ENCODE measurements at regions not wholly inside any gene's neighbourhood (a gene's known extent, or its start where the extent isn't known, plus 50 kb on each side); places are given as distances from the start of the nearest gene placed in this dataset.

DNA sequence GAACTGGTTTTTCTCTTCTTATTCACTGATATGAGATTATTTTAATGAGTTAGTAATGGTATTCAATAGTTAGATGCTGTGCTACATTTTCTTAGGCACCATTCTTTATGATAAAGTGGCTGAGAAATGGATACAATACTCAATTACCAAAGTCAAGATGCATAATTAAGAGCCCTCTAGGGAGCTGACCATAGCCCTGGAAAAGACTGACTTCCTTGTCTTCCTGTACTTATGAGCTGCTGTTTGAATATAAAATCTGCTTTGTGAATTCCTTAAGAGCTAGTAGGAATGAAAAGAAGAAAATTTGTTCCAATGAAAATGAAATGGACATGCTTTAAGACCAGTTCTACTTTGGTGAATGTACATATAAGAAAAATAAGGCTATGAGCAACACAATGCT lies 452.3 kb downstream of the KCNA4 start:
- TF ChIP-seq CTCF (conservative IDR thresholded peaks at IDR 0.05; ENCODE audit: low read depth, low read length) = no peak
- H3K4me3 ChIP-seq (ENCODE audit: low read length) = no peak overlapping the region
- DNase-seq (ENCODE audit: low read depth) = no peak

- no peak overlapping the region for H3K4me3 ChIP-seq (ENCODE audit: low read length)
- DNase-seq (ENCODE audit: low read depth) = no peak
- no peak for TF ChIP-seq CTCF (conservative IDR thresholded peaks at IDR 0.05; ENCODE audit: low read depth, low read length)
Observed at GRCh38 chr11:29562183-29562582, 454.6 kb downstream of the KCNA4 start.

GRCh38 chr11:29553990-29554389 lies 462.8 kb downstream of the KCNA4 start:
- DNase-seq (ENCODE audit: low read depth) = no peak
- no peak for TF ChIP-seq CTCF (conservative IDR thresholded peaks at IDR 0.05; ENCODE audit: low read depth, low read length)
- H3K4me3 ChIP-seq (ENCODE audit: low read length) = no peak overlapping the region

DNA sequence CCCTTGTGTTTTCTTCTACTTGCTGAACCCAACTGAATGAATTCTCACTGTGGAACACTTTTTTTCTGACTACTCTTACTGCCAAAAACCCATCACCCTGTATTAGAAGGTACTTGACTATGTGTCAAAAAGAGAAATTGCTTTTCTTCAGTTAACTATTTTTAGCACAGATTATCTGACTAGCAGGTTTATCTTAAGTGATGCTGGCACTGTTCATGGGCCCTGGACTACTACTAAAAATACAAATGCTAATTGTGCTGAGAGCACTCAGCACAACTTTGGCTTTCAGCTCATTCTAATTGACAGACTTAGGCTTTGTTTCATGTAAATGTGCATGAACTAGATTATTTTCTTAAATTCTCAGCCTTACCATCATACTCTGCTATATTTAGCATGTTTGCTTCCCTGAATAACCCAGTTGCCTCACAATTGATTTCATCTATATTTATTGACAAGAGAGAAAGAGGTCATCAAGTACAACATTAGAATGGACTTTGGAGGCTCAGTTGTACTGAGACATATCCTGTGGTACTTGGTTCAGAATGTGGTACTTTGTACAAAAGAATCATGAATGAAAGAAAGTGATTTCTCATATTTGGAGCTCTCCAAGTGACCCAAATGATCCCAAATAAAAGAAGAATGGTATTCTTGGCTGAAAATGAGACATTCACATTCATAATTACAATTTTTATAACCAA lies 478.3 kb downstream of the KCNA4 start:
- TF ChIP-seq CTCF (conservative IDR thresholded peaks at IDR 0.05; ENCODE audit: low read depth, low read length) = no peak
- H3K4me3 ChIP-seq (ENCODE audit: low read length) = no peak overlapping the region
- DNase-seq (ENCODE audit: low read depth) = peak; percentile 73

DNA sequence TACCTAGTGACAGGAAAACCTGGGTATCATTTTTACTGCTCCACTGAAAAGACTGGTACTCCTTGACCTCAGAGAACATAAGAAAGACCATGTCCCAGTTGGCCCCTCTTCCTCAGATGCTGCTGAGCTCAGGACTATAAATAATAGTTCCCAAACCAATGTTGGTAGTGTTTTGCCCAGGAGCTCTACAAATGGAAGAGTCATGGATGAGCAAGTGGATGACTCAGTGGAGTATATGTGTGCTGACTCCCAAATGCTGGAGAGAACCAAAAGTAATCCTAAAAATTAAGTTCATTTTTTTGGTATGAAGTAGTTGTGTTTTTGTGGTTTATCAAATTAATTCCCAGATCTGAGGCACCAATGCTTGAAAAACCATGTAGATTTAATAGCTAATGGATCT lies 482.0 kb downstream of the KCNA4 start:
- TF ChIP-seq CTCF (conservative IDR thresholded peaks at IDR 0.05; ENCODE audit: low read depth, low read length) = no peak
- DNase-seq (ENCODE audit: low read depth) = no peak
- H3K4me3 ChIP-seq (ENCODE audit: low read length) = no peak overlapping the region

DNA sequence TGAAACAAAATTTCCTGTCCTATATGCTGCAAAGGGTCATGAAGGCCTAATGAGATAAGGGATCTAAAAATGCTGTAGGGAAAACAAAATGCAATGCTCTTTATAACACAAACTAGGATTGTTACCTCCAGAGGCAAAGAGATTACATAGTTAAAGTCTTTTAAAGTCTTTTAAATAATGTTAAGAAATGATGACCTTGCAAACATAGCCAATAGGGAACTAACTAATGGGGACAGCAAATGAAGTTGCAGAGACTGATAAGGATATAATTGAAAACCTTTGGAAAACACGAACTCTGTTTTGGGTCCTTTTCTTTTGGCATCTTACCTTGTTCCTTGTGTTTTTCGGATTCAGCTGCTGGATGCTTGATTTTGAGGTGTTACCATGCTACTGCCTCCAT lies 485.9 kb downstream of the KCNA4 start:
- DNase-seq (ENCODE audit: low read depth) = no peak
- H3K4me3 ChIP-seq (ENCODE audit: low read length) = no peak overlapping the region
- TF ChIP-seq CTCF (conservative IDR thresholded peaks at IDR 0.05; ENCODE audit: low read depth, low read length) = no peak

DNA sequence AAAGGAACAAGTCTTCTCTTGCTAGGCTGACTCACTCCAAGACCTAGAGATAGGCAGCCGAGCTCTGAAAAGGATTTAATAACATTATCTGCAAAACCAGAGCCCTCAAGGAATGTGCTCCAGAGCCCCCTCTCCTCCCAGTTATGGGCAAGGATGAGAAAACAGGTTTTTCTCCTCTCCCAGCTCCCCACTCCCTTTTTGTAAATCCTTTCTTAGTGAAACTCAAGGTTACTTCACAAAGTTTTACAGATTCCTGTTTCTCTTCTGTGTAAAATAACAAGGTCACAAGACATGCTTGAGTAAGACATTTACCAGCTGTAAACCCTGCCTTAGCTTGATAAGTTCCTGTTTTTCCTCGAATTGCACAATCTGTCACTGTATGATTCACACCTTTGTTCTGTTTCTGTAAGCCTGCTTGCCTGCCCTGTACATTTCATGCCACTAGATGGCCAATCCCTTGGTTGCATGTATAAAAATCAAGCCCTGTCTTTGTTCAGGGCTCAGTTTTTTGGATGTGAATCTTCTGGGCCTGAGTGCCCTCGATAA lies 489.4 kb downstream of the KCNA4 start:
- DNase-seq (ENCODE audit: low read depth) = peak; percentile 66
- peak; percentile 59 for TF ChIP-seq CTCF (conservative IDR thresholded peaks at IDR 0.05; ENCODE audit: low read depth, low read length)
- no peak overlapping the region for H3K4me3 ChIP-seq (ENCODE audit: low read length)
